PC-3 (cell line): ENCODE measurements at regions not wholly inside any gene's neighbourhood (a gene's known extent, or its start where the extent isn't known, plus 50 kb on each side); places are given as distances from the start of the nearest gene placed in this dataset.
"Not testable (repeated sequence)": the region's sequence is repeated elsewhere in the genome, so short reads cannot be mapped to it uniquely, and the experiment has no call there.

Experiments
- ATAC-seq: fragments of 200-7000 bp; cut with Tn5 transposase; 2 replicates; pipeline ENCODE4 v1.9.1; 2020; ENCODE audit warnings: mild to moderate bottlenecking, moderate library complexity
- BruUV-seq: library from RNA; stranded (reverse); fragments of 400-500 nt; replicated peaks from 2 replicates; lab custom pipeline; 2021; lab: Mats Ljungman, UMichigan
- CTCF ChIA-PET: fragments of 300-600 bp; sonication (Branson Sonifier 250); formaldehyde crosslinking; loops from one replicate; lab custom pipeline; 2022; ENCODE audit warnings: antibody characterized with exemption; lab: Charles Lee
- POLR2A ChIA-PET: fragments of 300-600 bp; sonication (Branson Sonifier 250); formaldehyde crosslinking; loops from one replicate; lab custom pipeline; 2022; ENCODE audit warnings: antibody characterized with exemption; ENCODE audit not compliant: unreplicated experiment; lab: Charles Lee
- DNase-seq: peaks from one replicate; pipeline ENCODE4 v3.0.0-alpha.2; 2015
- H2AFZ ChIP-seq: fragments of 300-600 bp; sonication (generic); 2 replicates; pipeline ENCODE4 v1.6.0; 2016; ENCODE audit warnings: antibody characterized with exemption, low read length
- H3F3A ChIP-seq: fragments of 300-600 bp; sonication (generic); one replicate; pipeline ENCODE4 v1.6.0; 2017; ENCODE audit warnings: antibody characterized with exemption, low read length, control low read depth, mild to moderate bottlenecking; ENCODE audit not compliant: unreplicated experiment
- H3K27ac ChIP-seq: fragments of 300-600 bp; sonication (generic); 2 replicates; pipeline ENCODE4 v1.5.1; 2016; ENCODE audit warnings: mild to moderate bottlenecking, low read length
- H3K27me3 ChIP-seq: fragments of 300-600 bp; sonication (generic); 2 replicates; pipeline ENCODE4 v1.6.1; 2016; ENCODE audit warnings: low read length, mixed read lengths
- H3K36me3 ChIP-seq: fragments of 300-600 bp; sonication (generic); 2 replicates; pipeline ENCODE4 v1.6.1; 2016; ENCODE audit warnings: low read depth, mixed run types, low read length, mixed read lengths
- H3K4me1 ChIP-seq: fragments of 300-600 bp; sonication (generic); 2 replicates; pipeline ENCODE4 v1.5.1; 2016; ENCODE audit warnings: low read length; ENCODE audit not compliant: insufficient read depth
- H3K4me2 ChIP-seq: fragments of 300-600 bp; sonication (generic); 2 replicates; pipeline ENCODE4 v1.6.0; 2016; ENCODE audit warnings: low read length
- H3K4me3 ChIP-seq: fragments of 300-600 bp; sonication (generic); 2 replicates; pipeline ENCODE4 v1.5.1; 2016; ENCODE audit warnings: mild to moderate bottlenecking, low read length, mixed read lengths
- H3K79me2 ChIP-seq: fragments of 300-600 bp; sonication (generic); 2 replicates; pipeline ENCODE4 v1.6.1; 2017; ENCODE audit warnings: low read length, mixed read lengths
- H3K9ac ChIP-seq: fragments of 300-600 bp; sonication (generic); 2 replicates; pipeline ENCODE4 v1.6.0; 2016; ENCODE audit warnings: mild to moderate bottlenecking, low read length
- H3K9me2 ChIP-seq: fragments of 300-600 bp; sonication (generic); replicated peaks from 2 replicates; pipeline ENCODE4 v1.6.1; 2016; ENCODE audit warnings: mixed run types, low read length, mixed read lengths
- H3K9me3 ChIP-seq: fragments of 300-600 bp; sonication (generic); 2 replicates; pipeline ENCODE4 v1.6.1; 2016; ENCODE audit warnings: low read length, mixed read lengths
- H4K20me1 ChIP-seq: fragments of 300-600 bp; sonication (generic); 2 replicates; pipeline ENCODE4 v1.6.1; 2016; ENCODE audit warnings: low read length, mixed read lengths
- EZH2 ChIP-seq: fragments of 300-600 bp; sonication (generic); IDR thresholded peaks from one replicate; pipeline ENCODE4 v1.6.1; 2017; ENCODE audit warnings: antibody characterized with exemption, mild to moderate bottlenecking, low read length; ENCODE audit not compliant: unreplicated experiment
- EZH2phosphoT487 ChIP-seq: fragments of 300-600 bp; sonication (generic); IDR thresholded peaks from 2 replicates; pipeline ENCODE4 v1.6.1; 2018; ENCODE audit warnings: mild to moderate bottlenecking, antibody characterized with exemption, low read length, borderline replicate concordance
- intact Hi-C: fragments of 100-400 bp; cut with micrococcal nuclease; formaldehyde crosslinking; loops from 2 replicates; pipeline ENCODE4 v1.9.0; 2023
- TF ChIP-seq, protein P1 (sequence below): fragments of 300-600 bp; sonication (generic); conservative IDR thresholded peaks from 2 replicates; pipeline ENCODE4 v1.5.1; 2017; ENCODE audit warnings: antibody characterized with exemption, low read depth, mild to moderate bottlenecking, low read length

DNA sequence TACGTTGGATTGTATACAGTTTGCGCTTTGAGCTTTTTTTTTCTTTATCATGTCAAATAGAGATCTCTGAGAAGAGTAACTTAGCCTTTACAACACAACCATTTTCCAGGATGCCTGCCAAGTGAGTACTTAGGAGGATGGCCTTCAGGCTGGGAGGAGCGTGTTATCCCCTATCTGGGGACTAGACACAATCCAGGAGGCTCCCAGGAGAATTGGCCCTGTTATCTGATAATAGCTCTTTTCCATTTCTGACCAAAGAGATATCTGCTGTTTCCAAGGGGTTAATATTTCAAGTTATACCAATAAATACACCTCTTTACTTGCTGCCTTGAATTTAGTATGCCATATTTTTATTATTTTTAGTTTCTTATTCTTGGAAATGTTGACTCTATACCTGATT, 169.5 kb upstream of the SMARCAD1 start:
- ChIA-PET POLR2A (no interaction called here), CTCF (no interaction called here)

GRCh38 chr4:94039226-94039625, 168.4 kb upstream of the SMARCAD1 start:
- ATAC-seq (no peak), DNase-seq (no peak)
- intact Hi-C loops: no loop called here
- no TSS peak for BruUV-seq
- Histone ChIP-seq H3K4me3 (no peak overlapping the region), H3K9ac (no peak overlapping the region), H3K4me1 (no peaks in the 10 kb centered on the region), H3F3A (no peaks in the 10 kb centered on the region), H3K4me2 (no peak overlapping the region), H3K79me2 (no peaks in the 10 kb centered on the region), H4K20me1 (no peaks in the 10 kb centered on the region), H2AFZ (no peak overlapping the region), H3K9me3 (no peaks in the 10 kb centered on the region), H3K36me3 (no peaks in the 10 kb centered on the region), H3K27me3 (peaks cover 35% of the 10 kb centered on the region), H3K9me2 (no peaks in the 10 kb centered on the region), H3K27ac (no peak overlapping the region)
- TF ChIP-seq, protein P1, sequence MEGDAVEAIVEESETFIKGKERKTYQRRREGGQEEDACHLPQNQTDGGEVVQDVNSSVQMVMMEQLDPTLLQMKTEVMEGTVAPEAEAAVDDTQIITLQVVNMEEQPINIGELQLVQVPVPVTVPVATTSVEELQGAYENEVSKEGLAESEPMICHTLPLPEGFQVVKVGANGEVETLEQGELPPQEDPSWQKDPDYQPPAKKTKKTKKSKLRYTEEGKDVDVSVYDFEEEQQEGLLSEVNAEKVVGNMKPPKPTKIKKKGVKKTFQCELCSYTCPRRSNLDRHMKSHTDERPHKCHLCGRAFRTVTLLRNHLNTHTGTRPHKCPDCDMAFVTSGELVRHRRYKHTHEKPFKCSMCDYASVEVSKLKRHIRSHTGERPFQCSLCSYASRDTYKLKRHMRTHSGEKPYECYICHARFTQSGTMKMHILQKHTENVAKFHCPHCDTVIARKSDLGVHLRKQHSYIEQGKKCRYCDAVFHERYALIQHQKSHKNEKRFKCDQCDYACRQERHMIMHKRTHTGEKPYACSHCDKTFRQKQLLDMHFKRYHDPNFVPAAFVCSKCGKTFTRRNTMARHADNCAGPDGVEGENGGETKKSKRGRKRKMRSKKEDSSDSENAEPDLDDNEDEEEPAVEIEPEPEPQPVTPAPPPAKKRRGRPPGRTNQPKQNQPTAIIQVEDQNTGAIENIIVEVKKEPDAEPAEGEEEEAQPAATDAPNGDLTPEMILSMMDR: no peak
- no peak for TF ChIP-seq EZH2
- no peak for TF ChIP-seq EZH2phosphoT487
- CTCF ChIA-PET: no interaction called here
- POLR2A ChIA-PET: no interaction called here

More for the DNA sequence above, 169.5 kb upstream of the SMARCAD1 start:
- no TSS peak for BruUV-seq
- no peaks in the 10 kb centered on the region for H3K36me3 ChIP-seq
- H4K20me1 ChIP-seq: no peaks in the 10 kb centered on the region
- H3K27me3 ChIP-seq: peaks cover 42% of the 10 kb centered on the region
- H3F3A ChIP-seq: no peaks in the 10 kb centered on the region
- ATAC-seq (no peak), DNase-seq (no peak)
- H2AFZ ChIP-seq: no peak overlapping the region
- H3K9ac ChIP-seq: no peak overlapping the region
- TF ChIP-seq EZH2phosphoT487 (no peak), EZH2 (no peak)
- TF ChIP-seq, protein P1: no peak
- no peaks in the 10 kb centered on the region for H3K9me3 ChIP-seq
- H3K27ac ChIP-seq: no peak overlapping the region
- no peak overlapping the region for H3K4me2 ChIP-seq
- no peak overlapping the region for H3K4me3 ChIP-seq
- H3K9me2 ChIP-seq: no peaks in the 10 kb centered on the region
- H3K79me2 ChIP-seq: no peaks in the 10 kb centered on the region
- intact Hi-C loops: no loop called here
- H3K4me1 ChIP-seq: no peaks in the 10 kb centered on the region

GRCh38 chr4:94044471-94044870, 163.2 kb upstream of the SMARCAD1 start:
- H2AFZ ChIP-seq, H3K4me3 ChIP-seq, intact Hi-C loops, DNase-seq, H3K4me2 ChIP-seq, H3K36me3 ChIP-seq, H3K9me2 ChIP-seq, BruUV-seq, CTCF ChIA-PET, H3K9me3 ChIP-seq, H3K79me2 ChIP-seq, H3F3A ChIP-seq, H3K9ac ChIP-seq, H3K27ac ChIP-seq, ATAC-seq, H3K4me1 ChIP-seq, H4K20me1 ChIP-seq: not testable (repeated sequence)
- POLR2A ChIA-PET: interaction anchor here (0.8 kb wide), 1 partner anchor 166 kb away, joined by 6 read pairs; no protein-coding TSS in a partner anchor
- H3K27me3 ChIP-seq: peaks cover 15% of the 10 kb centered on the region; the same call in 1 of the 2 replicates
